ENCODE measurements at regions not wholly inside any gene's neighbourhood (a gene's known extent, or its start where the extent isn't known, plus 50 kb on each side); places are given as distances from the start of the nearest gene placed in this dataset.
"Not testable (repeated sequence)": the region's sequence is repeated elsewhere in the genome, so short reads cannot be mapped to it uniquely, and the experiment has no call there.

- no peak for DNase-seq (ENCODE audit: low read depth)
Observed at GRCh38 chr16:65751622-65752521, 614.6 kb upstream of the CDH5 start.

GRCh38 chr16:65749506-65749905, 617.0 kb upstream of the CDH5 start:
- no peak for DNase-seq (ENCODE audit: low read depth)

- DNase-seq (ENCODE audit: low read depth) = no peak
Observed at GRCh38 chr16:65746941-65747340, 619.5 kb upstream of the CDH5 start.

GRCh38 chr16:65745201-65745708, 621.2 kb upstream of the CDH5 start:
- no peak for DNase-seq (ENCODE audit: low read depth)

- no peak for DNase-seq (ENCODE audit: low read depth)
Observed at GRCh38 chr16:65744401-65744800, 622.1 kb upstream of the CDH5 start.

- no peak for DNase-seq (ENCODE audit: low read depth)
Observed at GRCh38 chr16:65743558-65743957, 621.7 kb upstream of the CDH11 start.

GRCh38 chr16:65740711-65741110, 618.8 kb upstream of the CDH11 start:
- no peak for DNase-seq (ENCODE audit: low read depth)

- no peak for DNase-seq (ENCODE audit: low read depth)
Observed at GRCh38 chr16:65739518-65739917, 617.7 kb upstream of the CDH11 start.

GRCh38 chr16:65737831-65738230, 616.0 kb upstream of the CDH11 start:
- no peak for DNase-seq (ENCODE audit: low read depth)

- not testable (repeated sequence) for DNase-seq (ENCODE audit: low read depth)
Observed at GRCh38 chr16:65735615-65736014, 613.8 kb upstream of the CDH11 start.

GRCh38 chr16:65733721-65734120, 611.9 kb upstream of the CDH11 start:
- DNase-seq (ENCODE audit: low read depth) = no peak

- DNase-seq (ENCODE audit: low read depth) = no peak
Observed at GRCh38 chr16:65731833-65732232, 610.0 kb upstream of the CDH11 start.

- DNase-seq (ENCODE audit: low read depth) = no peak
Observed at GRCh38 chr16:65728652-65729051, 606.8 kb upstream of the CDH11 start.

- no peak for DNase-seq (ENCODE audit: low read depth)
Observed at GRCh38 chr16:65728167-65728566, 606.3 kb upstream of the CDH11 start.

GRCh38 chr16:65727534-65728137, 605.8 kb upstream of the CDH11 start:
- DNase-seq (ENCODE audit: low read depth) = no peak

GRCh38 chr16:65725156-65725845, 603.4 kb upstream of the CDH11 start:
- DNase-seq (ENCODE audit: low read depth) = no peak

- no peak for DNase-seq (ENCODE audit: low read depth)
Observed at GRCh38 chr16:65722429-65722828, 600.6 kb upstream of the CDH11 start.

GRCh38 chr16:65717846-65718245, 596.0 kb upstream of the CDH11 start:
- no peak for DNase-seq (ENCODE audit: low read depth)

- no peak for DNase-seq (ENCODE audit: low read depth)
Observed at GRCh38 chr16:65716737-65717700, 595.2 kb upstream of the CDH11 start.

- DNase-seq (ENCODE audit: low read depth) = no peak
Observed at GRCh38 chr16:65713181-65713808, 591.4 kb upstream of the CDH11 start.

All from myocyte (in vitro differentiated cells).